ENCODE measurements at regions not wholly inside any gene's neighbourhood (a gene's known extent, or its start where the extent isn't known, plus 50 kb on each side); places are given as distances from the start of the nearest gene placed in this dataset.

- TF ChIP-seq CTCF (IDR thresholded peaks at IDR 0.05) (no peak), POLR2A (IDR thresholded peaks at IDR 0.05) (no peak)
Measured at GRCh38 chr15:46296797-46297196, 662.0 kb downstream of the SQOR start.

Measured in body of pancreas (tissue), 4 donors.